ENCODE measurements at regions not wholly inside any gene's neighbourhood (a gene's known extent, or its start where the extent isn't known, plus 50 kb on each side); places are given as distances from the start of the nearest gene placed in this dataset.

GRCh38 chr9:88224938-88225337 lies 86.7 kb upstream of the SPATA31C2 start:
- no peak for TF ChIP-seq CTCF (conservative IDR thresholded peaks at IDR 0.05; ENCODE audit: low read depth, low read length)
- no peak for TF ChIP-seq EZH2 (IDR thresholded peaks at IDR 0.05; ENCODE audit: borderline replicate concordance, low read depth, low read length, poor library complexity, severe bottlenecking)
